NCI-H510A treated with DMSO at 0.1 percent for 48 hours (cell line): ENCODE measurements at regions not wholly inside any gene's neighbourhood (a gene's known extent, or its start where the extent isn't known, plus 50 kb on each side); places are given as distances from the start of the nearest gene placed in this dataset.
A peak's percentile ranks its signal among the peaks of the same experiment; 100 is the strongest.
"Not testable (repeated sequence)": the region's sequence is repeated elsewhere in the genome, so short reads cannot be mapped to it uniquely, and the experiment has no call there.

ENCODE experiments used
- DNase-seq: peaks from one replicate; lab custom pipeline; 2025; lab: John Stamatoyannopoulos, UW

GRCh38 chr9:73219985-73220626 lies 68.4 kb downstream of the ANXA1 start:
- DNase-seq, result no peak

DNA sequence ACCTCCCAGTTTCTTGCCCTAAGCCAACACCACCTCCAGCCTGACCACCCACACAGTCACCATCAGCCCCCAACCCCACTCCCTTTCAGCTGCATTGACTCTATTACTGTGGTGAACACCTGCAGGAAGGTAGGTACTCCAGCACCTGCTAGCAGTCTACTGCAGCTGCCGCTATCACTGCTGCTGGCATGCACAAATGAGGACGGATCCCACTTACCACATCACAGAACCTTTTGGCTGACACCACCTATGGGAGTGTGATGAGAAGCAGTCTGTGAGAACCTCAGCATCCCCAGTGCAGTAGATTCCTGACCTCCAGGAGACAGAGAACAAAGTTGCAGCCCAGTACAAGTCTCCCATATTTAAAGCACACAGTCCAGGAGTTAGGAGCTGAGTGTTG lies 71.9 kb downstream of the ANXA1 start:
- DNase-seq, result no peak

DNA sequence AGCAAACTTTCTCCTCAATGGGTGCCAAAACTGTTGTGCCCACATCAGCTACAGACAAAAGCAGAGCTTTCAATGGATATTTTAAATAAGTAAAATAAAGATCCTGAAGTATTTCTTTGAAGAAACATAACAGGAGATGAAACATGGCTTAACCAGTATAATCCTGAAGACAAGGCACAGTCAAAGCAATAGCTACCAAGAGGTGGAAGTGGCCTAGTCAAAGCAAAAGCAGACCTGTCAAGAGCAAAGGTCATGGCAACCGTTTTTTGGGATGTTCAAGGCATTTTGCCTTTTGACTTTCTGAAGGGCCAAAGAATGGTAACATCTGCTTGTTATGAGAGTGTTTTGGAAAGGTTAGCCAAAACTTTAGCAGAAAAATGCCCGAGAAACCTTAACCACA lies 77.9 kb downstream of the ANXA1 start:
- DNase-seq, result no peak

GRCh38 chr9:73230251-73230650 lies 78.6 kb downstream of the ANXA1 start:
- DNase-seq, result no peak

GRCh38 chr9:73231203-73231602 lies 79.5 kb downstream of the ANXA1 start:
- DNase-seq, result no peak

DNA sequence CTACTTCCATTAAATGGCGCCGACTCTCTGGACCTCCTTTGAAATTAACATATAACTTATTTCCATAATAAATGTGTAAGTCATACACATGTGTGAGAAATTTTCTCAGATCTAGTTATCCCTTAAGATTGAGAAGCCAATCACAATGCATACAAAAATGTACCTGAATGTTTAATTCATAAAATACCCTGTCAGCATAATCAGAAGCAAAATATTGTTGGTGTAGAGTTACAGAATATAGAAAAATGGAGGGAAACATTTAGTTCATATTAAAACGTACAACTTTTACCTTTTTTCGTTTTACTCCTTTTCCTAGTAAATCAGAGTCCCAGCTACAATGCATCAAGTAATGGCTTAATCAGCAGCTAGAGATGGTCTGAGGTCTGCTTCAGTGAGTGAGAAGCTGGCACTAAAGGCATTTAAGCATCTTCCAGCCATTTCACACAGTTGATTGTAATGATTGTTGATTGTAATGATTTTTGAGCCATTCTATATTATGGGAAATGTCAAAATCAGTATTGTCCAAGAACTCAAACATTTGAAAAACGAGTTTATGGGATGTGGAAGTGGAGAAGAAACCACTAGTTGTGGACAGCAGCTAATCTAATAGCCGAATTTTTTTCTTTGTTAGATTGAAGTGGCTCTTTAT lies 81.8 kb downstream of the ANXA1 start:
- no peak for DNase-seq

DNA sequence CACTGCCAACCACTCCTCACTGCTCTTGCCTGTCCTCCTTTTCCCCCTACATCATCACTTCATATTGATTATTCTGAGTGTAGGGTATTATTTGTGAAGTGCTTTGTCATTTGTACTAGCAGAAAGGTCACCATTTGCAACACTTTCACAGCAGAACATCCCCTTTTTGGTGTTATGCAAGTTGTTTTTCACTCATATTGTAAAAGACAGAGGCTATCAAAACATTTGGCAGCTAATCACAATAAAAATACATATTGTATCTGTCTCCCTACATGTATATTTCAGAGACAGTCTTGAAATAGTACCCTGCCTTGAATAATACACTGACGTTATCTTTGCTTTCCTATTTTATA lies 82.3 kb downstream of the ANXA1 start:
- DNase-seq, result no peak

DNA sequence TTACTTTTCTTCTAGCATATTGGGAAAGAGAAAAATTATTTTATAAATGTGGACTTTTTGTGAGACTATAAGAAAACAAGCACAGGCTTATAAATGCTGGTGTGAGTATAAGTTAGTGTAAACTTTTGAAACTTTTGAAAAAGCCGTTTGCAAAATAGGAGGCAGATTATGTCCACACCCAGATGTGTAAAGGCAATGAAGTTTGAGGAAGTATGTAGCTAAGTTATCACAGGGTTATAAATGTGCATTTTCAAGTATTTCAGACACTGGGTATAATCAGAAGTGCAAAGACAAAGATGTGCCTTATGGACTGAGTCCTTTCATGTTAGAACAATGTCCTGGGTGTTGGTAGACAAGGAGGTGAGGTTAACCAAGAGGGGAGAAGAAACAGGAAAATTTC lies 85.5 kb downstream of the ANXA1 start:
- DNase-seq, result no peak

- DNase-seq, result peak; percentile 9
These were observed 88.1 kb downstream of the ANXA1 start for GRCh38 chr9:73239570-73240265.

GRCh38 chr9:73243078-73243477 lies 91.4 kb downstream of the ANXA1 start:
- no peak for DNase-seq

DNA sequence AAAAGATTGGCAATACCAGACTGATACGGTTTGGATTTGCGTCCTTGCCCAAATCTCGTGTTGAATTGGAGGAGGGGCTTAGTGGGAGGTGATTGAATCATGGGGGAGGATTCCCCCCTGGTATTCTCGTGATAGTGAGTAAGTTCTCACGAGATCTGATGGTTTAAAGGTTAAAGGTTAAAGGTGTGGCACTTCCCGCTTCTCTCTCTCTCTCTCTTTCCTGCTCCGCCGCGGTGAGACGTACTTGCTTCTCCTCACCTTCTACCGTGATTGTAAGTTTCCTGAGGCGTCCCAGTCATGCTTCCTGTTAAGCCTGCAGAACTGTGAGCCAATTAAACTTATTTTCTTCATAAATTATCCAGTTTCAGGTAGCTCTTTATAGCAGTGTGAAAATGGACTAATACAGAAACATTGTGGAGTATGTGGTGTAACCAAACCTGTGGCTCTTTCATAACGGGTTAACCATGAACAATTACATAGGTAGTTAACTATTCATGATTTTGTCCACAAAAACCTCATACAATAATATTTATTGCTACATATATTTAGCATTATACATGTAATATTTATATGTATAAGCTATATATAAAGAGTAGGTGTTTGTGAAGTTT lies 107.5 kb downstream of the ANXA1 start:
- DNase-seq, result peak; percentile 42

DNA sequence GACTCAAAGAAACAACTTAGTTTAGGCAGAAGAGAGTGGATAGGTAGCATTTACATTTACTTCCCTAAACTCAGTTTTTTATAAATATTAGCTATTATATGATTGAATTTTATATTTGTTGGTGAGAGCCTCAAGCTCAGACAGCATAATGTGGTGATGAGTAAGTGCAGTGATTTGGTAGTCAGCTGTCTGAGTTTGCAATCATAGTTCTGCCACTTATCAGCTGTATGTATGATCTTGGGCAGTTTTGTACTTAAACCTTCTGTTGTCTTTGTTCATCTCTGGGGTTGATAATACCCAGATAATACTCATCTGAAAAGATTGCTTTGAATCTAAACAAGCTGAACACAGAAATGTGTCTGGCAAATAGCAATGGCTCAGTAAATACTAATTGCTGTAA lies 108.8 kb downstream of the ANXA1 start:
- DNase-seq, result no peak

GRCh38 chr9:73264631-73265030 lies 113.0 kb downstream of the ANXA1 start:
- DNase-seq, result no peak

GRCh38 chr9:73265876-73266275 lies 114.2 kb downstream of the ANXA1 start:
- DNase-seq, result no peak

DNA sequence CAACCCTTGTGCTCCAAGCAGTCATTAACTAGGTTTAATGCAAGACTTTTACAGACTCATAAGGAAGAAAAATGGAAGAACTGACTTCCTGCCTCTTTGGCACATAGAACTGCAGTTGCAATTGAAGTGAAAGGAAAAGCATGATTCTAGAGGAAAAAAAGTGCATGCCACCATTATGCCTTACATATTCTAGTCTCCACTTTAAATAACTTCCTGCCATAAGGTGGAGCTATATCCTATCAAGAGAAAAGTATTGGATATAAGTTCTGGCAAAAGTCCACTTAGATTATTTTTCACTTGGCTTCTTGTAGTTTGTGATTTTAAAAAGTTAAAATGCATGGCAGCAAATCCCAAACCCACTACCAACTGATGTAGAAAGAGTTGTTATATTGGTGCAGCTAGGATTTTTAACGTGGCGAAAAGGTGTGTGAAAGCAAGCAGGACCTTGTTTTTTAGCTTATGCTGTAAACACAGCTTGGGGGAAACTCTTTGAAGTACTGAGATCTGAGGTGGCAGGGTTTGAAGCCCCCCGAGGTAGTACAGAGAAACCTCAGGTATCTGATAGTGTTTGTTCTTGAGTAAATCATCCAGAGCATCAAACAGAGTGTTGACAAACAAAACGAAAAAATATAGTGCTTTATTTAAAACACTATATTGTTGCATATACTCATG lies 117.9 kb downstream of the ANXA1 start:
- DNase-seq, result no peak

- DNase-seq, result no peak
These were observed 119.5 kb downstream of the ANXA1 start for GRCh38 chr9:73270967-73271721.

DNA sequence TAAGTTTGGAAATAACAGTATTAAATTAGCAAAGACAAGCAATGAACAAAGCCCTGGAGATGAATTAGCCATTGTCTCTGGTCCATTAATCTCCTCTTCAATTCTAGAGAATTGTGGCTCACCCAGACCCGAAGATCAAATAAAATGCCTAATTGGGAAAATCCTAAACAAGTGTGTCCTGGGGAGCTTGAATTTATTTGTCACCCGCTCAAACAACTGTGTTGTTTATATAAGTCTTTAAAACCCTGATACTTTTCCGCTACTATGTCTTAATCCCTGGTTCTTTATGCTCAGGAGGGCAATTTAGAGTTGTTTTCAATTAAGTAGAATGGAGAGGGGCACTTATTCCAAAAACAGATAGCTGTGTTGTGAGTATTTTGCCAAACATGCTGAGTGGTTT lies 128.4 kb downstream of the ANXA1 start:
- no peak for DNase-seq

GRCh38 chr9:73284377-73284776 lies 132.7 kb downstream of the ANXA1 start:
- DNase-seq, result no peak

DNA sequence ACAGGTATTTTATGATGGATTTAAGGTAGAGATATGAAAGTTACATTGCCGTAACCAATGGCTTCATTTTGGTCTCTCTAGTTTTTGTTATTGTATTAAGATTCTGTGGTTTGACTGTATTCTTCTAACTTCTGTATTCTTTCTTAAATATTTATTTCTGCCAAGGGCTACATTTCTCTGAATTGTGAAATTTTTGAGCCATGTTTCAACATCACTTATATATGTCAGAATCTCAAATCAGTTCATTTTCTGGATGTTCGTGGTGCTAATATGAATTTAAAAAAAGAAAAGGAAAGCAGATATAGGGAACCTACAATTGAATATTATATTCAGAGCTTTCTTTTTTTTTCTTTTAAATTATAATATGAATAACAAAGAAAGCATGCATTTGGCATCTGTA lies 142.7 kb downstream of the ANXA1 start:
- DNase-seq, result no peak

DNA sequence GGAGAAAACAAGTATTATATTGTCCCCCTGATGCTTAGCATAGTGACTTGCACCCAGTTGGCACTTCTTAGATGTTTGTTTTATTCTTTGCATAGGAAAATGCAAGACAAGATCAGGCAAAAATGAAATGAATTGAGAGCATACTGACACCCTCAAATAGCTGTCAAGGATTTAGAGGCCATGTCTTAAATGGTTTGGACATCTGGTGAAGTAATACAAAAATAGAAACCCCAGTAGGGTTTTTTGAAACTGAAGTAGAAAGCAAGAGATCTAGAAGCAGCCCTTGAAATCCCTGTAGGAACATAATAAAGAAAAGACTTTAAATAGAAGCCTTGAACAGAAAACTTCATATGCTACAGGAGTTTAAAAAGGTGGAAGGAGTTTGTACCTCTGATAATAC lies 174.3 kb downstream of the ANXA1 start:
- DNase-seq, result no peak

- no peak for DNase-seq
These were observed 175.5 kb downstream of the ANXA1 start for GRCh38 chr9:73327149-73327548.

GRCh38 chr9:73337182-73337581 lies 185.5 kb downstream of the ANXA1 start:
- not testable (repeated sequence) for DNase-seq
